CD4-positive, alpha-beta T cell (primary cell): ENCODE measurements at regions not wholly inside any gene's neighbourhood (a gene's known extent, or its start where the extent isn't known, plus 50 kb on each side); places are given as distances from the start of the nearest gene placed in this dataset.

Source experiments
- ATAC-seq: fragments of 200-7000 bp; cut with Tn5 transposase; one replicate; pipeline ENCODE4 v1.10.0; 2022; ENCODE audit warnings: mild to moderate bottlenecking; ENCODE audit not compliant: poor library complexity
- CTCF ChIA-PET: fragments of 350-600 bp; sonication (Branson Sonifier 250); formaldehyde crosslinking; loops from one replicate; lab custom pipeline; 2021; ENCODE audit warnings: antibody characterized with exemption, inconsistent platforms; lab: Charles Lee
- POLR2A ChIA-PET: fragments of 350-600 bp; sonication (Branson Sonifier 250); formaldehyde crosslinking; loops from one replicate; lab custom pipeline; 2021; ENCODE audit warnings: antibody characterized with exemption, inconsistent platforms; lab: Charles Lee
- DNase-seq, 14 experiments: peaks; one replicate each; pipeline ENCODE4 v3.0.0-alpha.2; 2013 to 2020; ENCODE audit warnings: mixed read lengths in 2 of 14
- H3K27ac ChIP-seq, 2 donors: one replicate each; pipeline versions ENCODE4 v1.5.1 to v1.7.0; 2013; ENCODE audit warnings: low read length in 2 of 2, low read depth in 1 of 2, mild to moderate bottlenecking in 1 of 2
- H3K27me3 ChIP-seq, 2 experiments: 1 replicate in 1 of 2; 2 replicates in 1 of 2; pipeline versions ENCODE4 v1.6.1 to v1.7.0; 2013; ENCODE audit warnings: low read length in 2 of 2, control low read depth in 1 of 2, mild to moderate bottlenecking in 1 of 2, moderate library complexity in 1 of 2; ENCODE audit not compliant: insufficient read depth in 2 of 2, control insufficient read depth in 1 of 2
- H3K36me3 ChIP-seq: one replicate; pipeline ENCODE4 v1.6.1; 2013; ENCODE audit warnings: low read length, control low read depth; ENCODE audit not compliant: insufficient read depth
- H3K4me1 ChIP-seq: one replicate; pipeline ENCODE4 v1.6.1; 2013; ENCODE audit warnings: low read length, control low read depth; ENCODE audit not compliant: insufficient read depth
- H3K4me3 ChIP-seq: one replicate; pipeline ENCODE4 v1.5.1; 2013; ENCODE audit warnings: mild to moderate bottlenecking, low read length, moderate library complexity
- H3K9me3 ChIP-seq, 2 experiments: 1 replicate in 1 of 2; 2 replicates in 1 of 2; pipeline versions ENCODE4 v1.6.1 to v1.7.0; 2013; ENCODE audit warnings: low read length in 2 of 2, mild to moderate bottlenecking in 2 of 2, control low read depth in 1 of 2, moderate library complexity in 1 of 2; ENCODE audit not compliant: control insufficient read depth in 1 of 2, insufficient read depth in 1 of 2
- H3K27ac Mint-ChIP-seq: one replicate; pipeline ENCODE4 v1.8.0; 2020; ENCODE audit warnings: mixed read lengths
- H3K27me3 Mint-ChIP-seq: one replicate; pipeline ENCODE4 v1.8.0; 2021; ENCODE audit warnings: mixed read lengths
- H3K36me3 Mint-ChIP-seq: one replicate; pipeline ENCODE4 v1.8.0; 2021; ENCODE audit warnings: low read depth, mixed read lengths
- H3K4me1 Mint-ChIP-seq: one replicate; pipeline ENCODE4 v1.8.0; 2021; ENCODE audit warnings: low read depth, mixed read lengths
- H3K4me3 Mint-ChIP-seq: one replicate; pipeline ENCODE4 v1.8.0; 2020; ENCODE audit warnings: mild to moderate bottlenecking, mixed read lengths
- H3K9me3 Mint-ChIP-seq: one replicate; pipeline ENCODE4 v1.8.0; 2020; ENCODE audit warnings: mixed read lengths
- intact Hi-C, 2 experiments: fragments of 100-400 bp; cut with DNase I in 1 of 2; cut with micrococcal nuclease in 1 of 2; formaldehyde crosslinking; loops; one replicate each; pipeline versions ENCODE4 v1.15.1 to v1.9.0; 2023 to 2025; cut with DNase I, micrococcal nuclease
- TF ChIP-seq, protein P1 (sequence below): fragments of 200-600 bp; IDR thresholded peaks from one replicate; pipeline ENCODE4 v1.8.0; 2022; ENCODE audit warnings: antibody characterized with exemption, mild to moderate bottlenecking

GRCh38 chr7:35513828-35514227, 181.1 kb downstream of the HERPUD2 start:
- Histone ChIP-seq H3K4me3 (no peak overlapping the region), H3K4me1 (no peaks in the 10 kb centered on the region), H3K36me3 (no peaks in the 10 kb centered on the region), H3K27me3 (no peaks in the 10 kb centered on the region), H3K9me3 (no peaks in the 10 kb centered on the region), H3K27ac (no peak overlapping the region)
- H3K9me3 Mint-ChIP-seq = no peaks in the 10 kb centered on the region
- ATAC-seq (no peak), DNase-seq (no peak)
- no peaks in the 10 kb centered on the region for H3K4me1 Mint-ChIP-seq
- TF ChIP-seq, protein P1, sequence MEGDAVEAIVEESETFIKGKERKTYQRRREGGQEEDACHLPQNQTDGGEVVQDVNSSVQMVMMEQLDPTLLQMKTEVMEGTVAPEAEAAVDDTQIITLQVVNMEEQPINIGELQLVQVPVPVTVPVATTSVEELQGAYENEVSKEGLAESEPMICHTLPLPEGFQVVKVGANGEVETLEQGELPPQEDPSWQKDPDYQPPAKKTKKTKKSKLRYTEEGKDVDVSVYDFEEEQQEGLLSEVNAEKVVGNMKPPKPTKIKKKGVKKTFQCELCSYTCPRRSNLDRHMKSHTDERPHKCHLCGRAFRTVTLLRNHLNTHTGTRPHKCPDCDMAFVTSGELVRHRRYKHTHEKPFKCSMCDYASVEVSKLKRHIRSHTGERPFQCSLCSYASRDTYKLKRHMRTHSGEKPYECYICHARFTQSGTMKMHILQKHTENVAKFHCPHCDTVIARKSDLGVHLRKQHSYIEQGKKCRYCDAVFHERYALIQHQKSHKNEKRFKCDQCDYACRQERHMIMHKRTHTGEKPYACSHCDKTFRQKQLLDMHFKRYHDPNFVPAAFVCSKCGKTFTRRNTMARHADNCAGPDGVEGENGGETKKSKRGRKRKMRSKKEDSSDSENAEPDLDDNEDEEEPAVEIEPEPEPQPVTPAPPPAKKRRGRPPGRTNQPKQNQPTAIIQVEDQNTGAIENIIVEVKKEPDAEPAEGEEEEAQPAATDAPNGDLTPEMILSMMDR = no peak
- no peak overlapping the region for H3K4me3 Mint-ChIP-seq
- ChIA-PET CTCF (no interaction called here), POLR2A (no interaction called here)
- no peaks in the 10 kb centered on the region for H3K36me3 Mint-ChIP-seq
- no peak overlapping the region for H3K27ac Mint-ChIP-seq
- intact Hi-C loops = no loop called here
- H3K27me3 Mint-ChIP-seq = peaks cover 5% of the 10 kb centered on the region

DNA sequence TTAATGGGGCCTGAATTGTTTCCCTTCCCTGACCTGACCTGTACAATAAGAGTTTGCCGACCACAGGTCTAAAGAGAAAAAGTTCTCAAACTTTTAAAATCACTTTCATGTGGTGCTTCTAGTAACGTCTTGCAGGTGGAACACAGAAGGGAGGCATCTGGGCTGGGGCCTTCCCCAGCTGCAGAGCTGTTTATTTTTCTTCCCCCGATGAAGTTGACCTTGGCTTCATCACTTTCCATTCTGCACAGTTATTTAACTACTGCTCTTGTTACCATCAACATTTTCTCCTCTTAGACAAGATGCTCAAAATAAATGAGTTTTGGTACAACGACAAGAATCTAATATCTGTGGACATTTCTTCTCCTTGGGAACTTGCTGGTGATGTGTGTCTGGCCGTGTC, 181.7 kb downstream of the HERPUD2 start:
- POLR2A ChIA-PET = no interaction called here

DNA sequence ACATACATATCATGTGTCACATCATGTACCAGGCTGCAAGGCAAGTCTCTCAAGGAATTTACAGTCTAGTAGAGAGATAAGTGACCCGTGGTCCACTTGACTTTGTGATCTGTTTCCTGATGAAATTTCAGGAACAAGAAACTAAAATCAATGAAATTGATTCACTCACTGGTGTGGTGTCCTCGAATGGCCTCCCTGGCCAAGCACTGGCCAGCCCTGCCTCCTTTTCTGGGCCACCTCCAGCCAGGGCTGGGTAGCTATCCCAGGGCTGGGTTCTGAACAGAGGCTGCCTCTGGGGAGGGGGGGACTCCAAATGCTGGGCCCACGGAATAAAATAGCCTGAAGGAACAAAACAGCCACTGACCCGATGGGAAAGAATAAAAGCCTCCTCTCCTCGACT, 182.2 kb downstream of the HERPUD2 start:
- Histone ChIP-seq H3K4me3 (no peak overlapping the region), H3K4me1 (no peaks in the 10 kb centered on the region), H3K27ac (no peak overlapping the region), H3K36me3 (no peaks in the 10 kb centered on the region), H3K9me3 (no peaks in the 10 kb centered on the region), H3K27me3 (no peaks in the 10 kb centered on the region)
- CTCF ChIA-PET = no interaction called here
- Mint-ChIP-seq H3K36me3 (no peaks in the 10 kb centered on the region), H3K4me1 (no peaks in the 10 kb centered on the region), H3K9me3 (no peaks in the 10 kb centered on the region), H3K27me3 (no peaks in the 10 kb centered on the region), H3K27ac (no peak overlapping the region), H3K4me3 (no peak overlapping the region)
- POLR2A ChIA-PET = no interaction called here
- ATAC-seq (no peak), DNase-seq (no peak)
- intact Hi-C loops = no loop called here
- TF ChIP-seq, protein P1 = no peak

More for the DNA sequence above, 181.7 kb downstream of the HERPUD2 start:
- no peak overlapping the region for H3K4me3 Mint-ChIP-seq
- H3K27ac Mint-ChIP-seq = no peak overlapping the region
- intact Hi-C loops = no loop called here
- no peak overlapping the region for H3K27ac ChIP-seq
- no peaks in the 10 kb centered on the region for H3K36me3 ChIP-seq
- no peak for ATAC-seq
- no peaks in the 10 kb centered on the region for H3K9me3 Mint-ChIP-seq
- H3K27me3 ChIP-seq = no peaks in the 10 kb centered on the region
- no peaks in the 10 kb centered on the region for H3K4me1 ChIP-seq
- no peaks in the 10 kb centered on the region for H3K9me3 ChIP-seq
- no peak for DNase-seq
- no peaks in the 10 kb centered on the region for H3K4me1 Mint-ChIP-seq
- CTCF ChIA-PET = no interaction called here
- H3K27me3 Mint-ChIP-seq = peaks cover 2% of the 10 kb centered on the region
- TF ChIP-seq, protein P1 = no peak
- no peaks in the 10 kb centered on the region for H3K36me3 Mint-ChIP-seq
- H3K4me3 ChIP-seq = no peak overlapping the region
